ENCODE measurements at regions not wholly inside any gene's neighbourhood (a gene's known extent, or its start where the extent isn't known, plus 50 kb on each side); places are given as distances from the start of the nearest gene placed in this dataset.

DNA sequence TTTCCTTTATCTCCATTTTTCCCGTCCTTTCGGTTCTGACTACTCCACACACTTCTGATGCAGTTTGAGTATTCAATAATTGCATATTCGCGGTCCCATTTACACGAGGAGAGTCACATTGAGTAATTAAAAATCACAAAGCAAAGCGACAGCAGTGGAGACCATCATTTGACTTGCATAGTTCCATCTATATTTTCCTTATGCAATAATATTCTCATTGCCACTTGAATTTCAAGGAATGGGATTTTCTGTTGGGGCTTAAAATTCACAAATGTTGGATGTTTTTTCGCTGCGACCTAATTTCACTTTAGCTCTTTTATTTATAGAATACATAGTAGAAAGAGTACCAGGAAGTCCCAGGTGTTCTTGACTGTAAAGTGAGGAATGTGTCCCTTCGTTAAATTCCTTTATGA lies 186.8 kb downstream of the ZEB2 start:
- Mint-ChIP-seq H3K9me3 (peaks cover 5% of the 10 kb centered on the region), H3K36me3 (ENCODE audit: low read depth) (peaks cover 6% of the 10 kb centered on the region), H3K27me3 (ENCODE audit: low read depth, poor library complexity) (peaks cover 12% of the 10 kb centered on the region), H3K27ac (peak overlapping the region; percentile 2), H3K4me1 (peaks cover 27% of the 10 kb centered on the region), H3K4me3 (peak overlapping the region; percentile 88)
- TF ChIP-seq, protein P1, sequence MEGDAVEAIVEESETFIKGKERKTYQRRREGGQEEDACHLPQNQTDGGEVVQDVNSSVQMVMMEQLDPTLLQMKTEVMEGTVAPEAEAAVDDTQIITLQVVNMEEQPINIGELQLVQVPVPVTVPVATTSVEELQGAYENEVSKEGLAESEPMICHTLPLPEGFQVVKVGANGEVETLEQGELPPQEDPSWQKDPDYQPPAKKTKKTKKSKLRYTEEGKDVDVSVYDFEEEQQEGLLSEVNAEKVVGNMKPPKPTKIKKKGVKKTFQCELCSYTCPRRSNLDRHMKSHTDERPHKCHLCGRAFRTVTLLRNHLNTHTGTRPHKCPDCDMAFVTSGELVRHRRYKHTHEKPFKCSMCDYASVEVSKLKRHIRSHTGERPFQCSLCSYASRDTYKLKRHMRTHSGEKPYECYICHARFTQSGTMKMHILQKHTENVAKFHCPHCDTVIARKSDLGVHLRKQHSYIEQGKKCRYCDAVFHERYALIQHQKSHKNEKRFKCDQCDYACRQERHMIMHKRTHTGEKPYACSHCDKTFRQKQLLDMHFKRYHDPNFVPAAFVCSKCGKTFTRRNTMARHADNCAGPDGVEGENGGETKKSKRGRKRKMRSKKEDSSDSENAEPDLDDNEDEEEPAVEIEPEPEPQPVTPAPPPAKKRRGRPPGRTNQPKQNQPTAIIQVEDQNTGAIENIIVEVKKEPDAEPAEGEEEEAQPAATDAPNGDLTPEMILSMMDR (IDR thresholded peaks at IDR 0.05), result no peak
- no peak for DNase-seq

DNA sequence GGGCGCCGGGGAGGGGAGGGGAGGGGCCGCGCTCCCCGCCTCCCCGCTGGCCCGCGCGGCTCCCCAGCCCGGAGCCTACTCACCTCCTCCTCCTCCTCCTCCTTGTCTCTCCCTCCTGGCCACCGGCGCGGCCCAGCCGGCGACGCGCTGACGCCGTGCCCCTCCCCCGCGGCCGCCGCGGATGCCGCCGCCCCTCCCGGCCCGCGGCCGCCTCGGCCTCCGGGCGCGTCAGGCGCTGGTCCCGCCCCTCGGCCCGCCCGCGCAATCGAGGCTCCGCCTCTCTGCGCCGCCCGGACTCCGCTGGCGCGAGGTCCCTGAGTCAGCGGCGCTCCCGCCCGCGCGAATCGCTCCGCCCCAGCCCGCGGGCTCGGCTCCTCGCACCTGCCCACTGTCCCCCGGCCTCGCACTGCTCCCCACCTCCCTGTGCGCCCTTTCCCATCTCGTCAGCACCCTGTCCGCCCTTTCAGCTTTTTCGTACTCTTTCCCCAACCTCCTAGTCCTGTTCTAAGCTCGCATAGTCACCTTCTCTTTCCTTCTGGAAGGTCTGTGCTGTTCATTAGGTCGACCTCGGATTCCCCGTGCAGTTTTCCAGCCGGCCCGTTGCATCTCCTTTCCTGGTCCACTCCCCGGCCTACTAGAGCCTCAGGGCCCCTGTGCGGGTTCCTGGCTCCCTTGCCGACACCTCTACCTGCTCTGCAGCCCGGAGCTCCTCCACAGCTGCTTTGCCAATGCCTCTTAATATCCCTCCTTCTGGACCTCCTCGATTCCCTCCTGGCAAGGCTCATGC lies 187.4 kb downstream of the ZEB2 start:
- DNase-seq, result peak; percentile 89
- H3K36me3 Mint-ChIP-seq (ENCODE audit: low read depth), result peaks cover 8% of the 10 kb centered on the region
- peak overlapping the region; percentile 2 for H3K27ac Mint-ChIP-seq
- H3K4me1 Mint-ChIP-seq, result peaks cover 27% of the 10 kb centered on the region
- TF ChIP-seq, protein P1 (IDR thresholded peaks at IDR 0.05), result no peak
- peak overlapping the region; percentile 88 for H3K4me3 Mint-ChIP-seq
- peaks cover 5% of the 10 kb centered on the region for H3K9me3 Mint-ChIP-seq
- H3K27me3 Mint-ChIP-seq (ENCODE audit: low read depth, poor library complexity), result peaks cover 12% of the 10 kb centered on the region

DNA sequence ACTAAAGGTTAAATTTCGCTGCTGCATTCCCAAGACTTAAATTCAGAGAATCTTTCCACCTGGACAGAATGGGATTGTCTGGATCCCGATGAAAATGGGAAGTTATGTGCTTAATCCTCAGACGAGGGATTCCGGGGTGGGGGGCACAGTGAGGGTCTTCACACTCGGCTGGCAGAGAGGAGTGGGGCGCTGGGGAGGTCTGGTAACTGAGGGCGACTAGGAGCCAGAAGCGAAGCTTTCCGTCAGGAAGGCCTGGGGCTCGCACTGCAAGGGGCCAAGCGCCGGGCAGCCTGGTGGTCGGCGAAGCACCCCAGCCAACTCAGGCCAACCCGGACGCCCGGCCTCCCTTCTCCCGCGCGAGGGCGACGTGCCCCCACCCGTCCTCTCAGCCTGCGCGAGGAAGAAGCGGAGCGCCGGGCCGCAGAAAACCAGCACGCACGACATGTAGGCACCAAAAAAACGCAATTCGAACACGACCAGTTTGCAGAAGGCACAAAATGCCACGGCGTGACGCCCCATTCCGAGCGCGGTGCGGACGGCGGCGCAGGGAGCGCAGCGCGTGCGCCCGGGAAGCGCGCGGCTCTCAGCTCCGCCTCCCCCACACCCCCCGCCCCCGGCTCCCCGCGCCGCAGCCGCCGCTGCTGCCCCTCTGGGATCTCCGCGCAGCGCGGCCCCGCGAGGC lies 188.1 kb downstream of the ZEB2 start:
- H3K27ac Mint-ChIP-seq, result peak overlapping the region; percentile 83

DNA sequence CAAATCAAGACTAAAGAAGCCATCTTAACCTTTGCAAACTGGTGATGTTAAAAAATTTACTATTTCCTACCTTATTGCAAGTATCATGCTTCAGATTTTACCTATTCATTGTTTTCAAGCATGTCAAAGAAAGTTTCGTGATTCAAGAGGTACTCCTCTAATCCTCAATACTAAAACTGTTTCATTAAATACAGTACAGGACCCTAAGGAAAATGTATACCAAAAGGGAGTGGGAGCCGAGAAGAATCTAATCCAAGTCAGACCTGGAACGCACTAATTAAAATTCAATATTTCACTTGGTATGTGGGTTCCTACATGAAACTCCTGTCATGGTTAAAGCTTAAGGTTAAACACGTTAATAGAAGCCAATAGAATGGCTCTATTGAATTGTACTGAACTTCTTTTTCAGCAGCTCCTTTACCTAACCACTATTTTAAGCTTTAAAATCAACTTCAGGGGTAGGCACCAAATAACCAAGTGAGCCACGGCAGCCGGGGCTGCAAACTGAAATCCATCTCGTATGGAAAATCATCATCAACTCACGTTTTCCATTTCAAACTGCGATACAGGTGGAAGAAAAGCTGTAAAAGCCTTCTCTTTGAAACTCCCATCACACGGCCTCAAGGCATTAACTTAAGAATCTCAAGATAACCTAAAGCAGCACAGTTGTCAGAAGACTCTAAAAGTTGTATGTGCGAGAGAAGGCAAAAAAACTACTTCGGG lies 188.8 kb downstream of the ZEB2 start:
- Mint-ChIP-seq H3K36me3 (ENCODE audit: low read depth) (peaks cover 19% of the 10 kb centered on the region), H3K4me1 (peaks cover 38% of the 10 kb centered on the region), H3K4me3 (peak overlapping the region; percentile 94), H3K27me3 (ENCODE audit: low read depth, poor library complexity) (peaks cover 10% of the 10 kb centered on the region), H3K27ac (peak overlapping the region; percentile 83), H3K9me3 (peaks cover 5% of the 10 kb centered on the region)
- TF ChIP-seq, protein P1 (IDR thresholded peaks at IDR 0.05), result no peak
- DNase-seq, result peak; percentile 2

More for the DNA sequence above, 188.1 kb downstream of the ZEB2 start:
- Mint-ChIP-seq H3K27me3 (ENCODE audit: low read depth, poor library complexity) (peaks cover 12% of the 10 kb centered on the region), H3K4me3 (peak overlapping the region; percentile 94), H3K9me3 (peaks cover 5% of the 10 kb centered on the region), H3K36me3 (ENCODE audit: low read depth) (peaks cover 15% of the 10 kb centered on the region), H3K4me1 (peaks cover 34% of the 10 kb centered on the region)
- no peak for DNase-seq
- TF ChIP-seq, protein P1 (IDR thresholded peaks at IDR 0.05), result no peak

DNA sequence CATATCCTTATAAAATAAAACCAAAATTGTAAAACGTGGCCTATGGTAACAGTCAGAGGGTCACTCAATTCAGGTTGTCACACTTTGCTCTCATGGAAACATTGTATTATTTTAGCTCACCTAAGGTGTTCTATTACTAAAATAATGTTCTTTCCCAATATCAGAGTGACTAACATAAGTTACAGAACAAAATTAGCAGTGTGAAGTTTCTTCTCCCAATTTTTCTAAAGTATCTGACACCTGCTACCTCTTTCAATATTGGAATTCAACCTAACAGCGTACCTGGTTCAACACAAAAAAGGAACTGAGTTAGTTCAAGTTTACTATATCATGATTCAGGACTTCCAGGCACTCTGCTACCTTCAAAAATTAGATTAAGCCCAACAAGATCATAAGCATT lies 190.4 kb downstream of the ZEB2 start:
- TF ChIP-seq, protein P1 (IDR thresholded peaks at IDR 0.05), result no peak
- peaks cover 9% of the 10 kb centered on the region for H3K27me3 Mint-ChIP-seq (ENCODE audit: low read depth, poor library complexity)
- no peak overlapping the region for H3K27ac Mint-ChIP-seq
- peaks cover 19% of the 10 kb centered on the region for H3K36me3 Mint-ChIP-seq (ENCODE audit: low read depth)
- H3K4me3 Mint-ChIP-seq, result no peak overlapping the region
- no peak for DNase-seq
- peaks cover 5% of the 10 kb centered on the region for H3K9me3 Mint-ChIP-seq
- peaks cover 51% of the 10 kb centered on the region for H3K4me1 Mint-ChIP-seq
